K562 (cell line): ENCODE measurements at regions not wholly inside any gene's neighbourhood (a gene's known extent, or its start where the extent isn't known, plus 50 kb on each side); places are given as distances from the start of the nearest gene placed in this dataset.

Source experiments
- ARHGAP35 ChIP-seq: fragments of 450-650 bp; IDR thresholded peaks from 2 replicates; pipeline ENCODE4 v1.6.1; 2018; ENCODE audit not compliant: partially characterized antibody
- ATF3 ChIP-seq, 2 experiments: fragments of 450-650 bp in 1 of 2; sonication (generic) in 1 of 2; formaldehyde crosslinking in 1 of 2; IDR thresholded peaks in 1 of 2; conservative IDR thresholded peaks in 1 of 2; 2 replicates each; pipeline versions ENCODE4 v1.6.1 to v1.8.1; 2016 to 2023; ENCODE audit warnings: mild to moderate bottlenecking in 2 of 2, moderate library complexity in 2 of 2, inconsistent platforms in 1 of 2, missing genetic modification reagents in 1 of 2
- BACH1 ChIP-seq: fragments of 200-800 bp; sonication (Bioruptor generic); IDR thresholded peaks from 2 replicates; pipeline ENCODE4 v1.6.1; 2016; ENCODE audit warnings: missing genetic modification characterization, missing compliant biosample characterization
- DLX4 ChIP-seq: fragments of 250-450 bp; sonication (Bioruptor Pico); IDR thresholded peaks from 2 replicates; pipeline ENCODE4 v1.6.1; 2021; ENCODE audit warnings: mild to moderate bottlenecking
- EGR1 ChIP-seq: fragments of 450-650 bp; conservative IDR thresholded peaks from 2 replicates; pipeline ENCODE4 v1.6.1; 2017; ENCODE audit warnings: mild to moderate bottlenecking
- GMEB1 ChIP-seq: fragments of 250-450 bp; sonication (Bioruptor Pico); IDR thresholded peaks from 2 replicates; pipeline ENCODE4 v1.4.0; 2020; ENCODE audit warnings: mild to moderate bottlenecking
- RFX5 ChIP-seq: IDR thresholded peaks from 2 replicates; pipeline ENCODE4 v1.6.1; 2011; ENCODE audit warnings: low read depth, mild to moderate bottlenecking, improper control_type of control experiment, low read length
- SRSF1 ChIP-seq: fragments of 200-400 bp; formaldehyde crosslinking; IDR thresholded peaks from 2 replicates; pipeline ENCODE4 v1.6.1; 2017; ENCODE audit warnings: mild to moderate bottlenecking, low read depth, low read length, moderate library complexity
- SUPT5H ChIP-seq: fragments of 450-650 bp; IDR thresholded peaks from 2 replicates; pipeline ENCODE4 v1.6.1; 2016
- XRCC4 ChIP-seq: IDR thresholded peaks from one replicate; pipeline ENCODE4 v1.6.1; 2011; ENCODE audit not compliant: insufficient read depth, insufficient read length; ENCODE audit errors: extremely low read depth
- ZBTB9 ChIP-seq: fragments of 450-650 bp; formaldehyde crosslinking; IDR thresholded peaks from 2 replicates; pipeline ENCODE4 v1.4.0; 2020; ENCODE audit warnings: mild to moderate bottlenecking, moderate library complexity
- ZMIZ1 ChIP-seq, 2 experiments: fragments of 150-350 bp in 1 of 2; IDR thresholded peaks; 2 replicates each; pipeline ENCODE4 v1.6.1; 2012 to 2016; ENCODE audit warnings: low read depth in 2 of 2, low read length in 2 of 2, mild to moderate bottlenecking in 1 of 2, moderate library complexity in 1 of 2
- TF ChIP-seq, protein P1 (sequence below), 2 experiments: fragments of 450-650 bp in 1 of 2; IDR thresholded peaks; 2 replicates each; pipeline ENCODE4 v1.6.1; 2011 to 2017; ENCODE audit warnings: low read depth in 2 of 2, antibody characterized with exemption in 1 of 2, borderline replicate concordance in 1 of 2, low read length in 1 of 2, mild to moderate bottlenecking in 1 of 2, mixed read lengths in 1 of 2; ENCODE audit not compliant: control insufficient read depth in 1 of 2

GRCh38 chr12:116434155-116435011 lies 124.8 kb upstream of the MAP1LC3B2 start (continued):
- TF ChIP-seq ZMIZ1 (IDR thresholded peaks at IDR 0.05; ENCODE audit: low read depth in 2 of 2, low read length in 2 of 2) (no peak), SRSF1 (no peak), SUPT5H (no peak), DLX4 (CRISPR knock-in tag) (no peak), ATF3 (IDR thresholded peaks at IDR 0.05) (peak; percentile 37; the same call in 1 of the 2 replicates), ATF3 (CRISPR knock-in tag; conservative IDR thresholded peaks at IDR 0.05) (no peak), XRCC4 (no peak), GMEB1 (CRISPR knock-in tag) (no peak), RFX5 (no peak), ARHGAP35 (no peak), ZBTB9 (CRISPR knock-in tag) (no peak), EGR1 (peak; percentile 33; the same call in 1 of the 2 replicates), BACH1 (tag) (no peak)
- TF ChIP-seq, protein P1, sequence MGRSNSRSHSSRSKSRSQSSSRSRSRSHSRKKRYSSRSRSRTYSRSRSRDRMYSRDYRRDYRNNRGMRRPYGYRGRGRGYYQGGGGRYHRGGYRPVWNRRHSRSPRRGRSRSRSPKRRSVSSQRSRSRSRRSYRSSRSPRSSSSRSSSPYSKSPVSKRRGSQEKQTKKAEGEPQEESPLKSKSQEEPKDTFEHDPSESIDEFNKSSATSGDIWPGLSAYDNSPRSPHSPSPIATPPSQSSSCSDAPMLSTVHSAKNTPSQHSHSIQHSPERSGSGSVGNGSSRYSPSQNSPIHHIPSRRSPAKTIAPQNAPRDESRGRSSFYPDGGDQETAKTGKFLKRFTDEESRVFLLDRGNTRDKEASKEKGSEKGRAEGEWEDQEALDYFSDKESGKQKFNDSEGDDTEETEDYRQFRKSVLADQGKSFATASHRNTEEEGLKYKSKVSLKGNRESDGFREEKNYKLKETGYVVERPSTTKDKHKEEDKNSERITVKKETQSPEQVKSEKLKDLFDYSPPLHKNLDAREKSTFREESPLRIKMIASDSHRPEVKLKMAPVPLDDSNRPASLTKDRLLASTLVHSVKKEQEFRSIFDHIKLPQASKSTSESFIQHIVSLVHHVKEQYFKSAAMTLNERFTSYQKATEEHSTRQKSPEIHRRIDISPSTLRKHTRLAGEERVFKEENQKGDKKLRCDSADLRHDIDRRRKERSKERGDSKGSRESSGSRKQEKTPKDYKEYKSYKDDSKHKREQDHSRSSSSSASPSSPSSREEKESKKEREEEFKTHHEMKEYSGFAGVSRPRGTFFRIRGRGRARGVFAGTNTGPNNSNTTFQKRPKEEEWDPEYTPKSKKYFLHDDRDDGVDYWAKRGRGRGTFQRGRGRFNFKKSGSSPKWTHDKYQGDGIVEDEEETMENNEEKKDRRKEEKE (IDR thresholded peaks at IDR 0.05; ENCODE audit: borderline replicate concordance in 1 of 2, control insufficient read depth in 1 of 2, low read depth in 2 of 2, low read length in 1 of 2) = no peak
